Activated CD8-positive, alpha-beta T cell treated with anti-CD3 and anti-CD28 coated beads for 36 hours (primary cell): ENCODE measurements at regions not wholly inside any gene's neighbourhood (a gene's known extent, or its start where the extent isn't known, plus 50 kb on each side); places are given as distances from the start of the nearest gene placed in this dataset.

Experiments used
- ATAC-seq: fragments of 200-7000 bp; cut with Tn5 transposase; one replicate; pipeline ENCODE4 v1.10.0; 2021; ENCODE audit warnings: mild to moderate bottlenecking, moderate library complexity
- CTCF ChIA-PET: fragments of 350-600 bp; sonication (Branson Sonifier 250); formaldehyde crosslinking; loops from one replicate; lab custom pipeline; 2021; ENCODE audit warnings: antibody characterized with exemption; lab: Charles Lee
- POLR2A ChIA-PET: fragments of 350-600 bp; sonication (Branson Sonifier 250); formaldehyde crosslinking; loops from one replicate; lab custom pipeline; 2021; ENCODE audit warnings: antibody characterized with exemption; lab: Charles Lee
- DNase-seq: peaks from one replicate; pipeline ENCODE4 v3.0.0-alpha.2; 2020
- H3K27ac Mint-ChIP-seq: one replicate; pipeline ENCODE4 v1.8.0; 2021; ENCODE audit warnings: mild to moderate bottlenecking, mixed read lengths
- H3K27me3 Mint-ChIP-seq: one replicate; pipeline ENCODE4 v1.8.0; 2021; ENCODE audit warnings: mixed read lengths
- H3K36me3 Mint-ChIP-seq: one replicate; pipeline ENCODE4 v1.8.0; 2021; ENCODE audit warnings: low read depth, mixed read lengths
- H3K4me1 Mint-ChIP-seq: one replicate; pipeline ENCODE4 v1.8.0; 2021; ENCODE audit warnings: low read depth, mixed read lengths
- H3K4me3 Mint-ChIP-seq: one replicate; pipeline ENCODE4 v1.8.0; 2021; ENCODE audit warnings: mild to moderate bottlenecking, moderate library complexity, mixed read lengths
- H3K9me3 Mint-ChIP-seq: one replicate; pipeline ENCODE4 v1.8.0; 2021; ENCODE audit warnings: mixed read lengths
- intact Hi-C: fragments of 100-400 bp; cut with micrococcal nuclease; formaldehyde crosslinking; loops from one replicate; pipeline ENCODE4 v1.10.0; 2022
- TF ChIP-seq, protein P1 (sequence below): fragments of 200-600 bp; IDR thresholded peaks from one replicate; pipeline ENCODE4 v1.8.0; 2022; ENCODE audit warnings: antibody characterized with exemption, mild to moderate bottlenecking

- H3K27ac Mint-ChIP-seq: no peak overlapping the region
- intact Hi-C loops: no loop called here
- no peak overlapping the region for H3K4me3 Mint-ChIP-seq
- no peaks in the 10 kb centered on the region for H3K36me3 Mint-ChIP-seq
- ATAC-seq: no peak
- H3K27me3 Mint-ChIP-seq: no peaks in the 10 kb centered on the region
- H3K4me1 Mint-ChIP-seq: no peaks in the 10 kb centered on the region
- TF ChIP-seq, protein P1, sequence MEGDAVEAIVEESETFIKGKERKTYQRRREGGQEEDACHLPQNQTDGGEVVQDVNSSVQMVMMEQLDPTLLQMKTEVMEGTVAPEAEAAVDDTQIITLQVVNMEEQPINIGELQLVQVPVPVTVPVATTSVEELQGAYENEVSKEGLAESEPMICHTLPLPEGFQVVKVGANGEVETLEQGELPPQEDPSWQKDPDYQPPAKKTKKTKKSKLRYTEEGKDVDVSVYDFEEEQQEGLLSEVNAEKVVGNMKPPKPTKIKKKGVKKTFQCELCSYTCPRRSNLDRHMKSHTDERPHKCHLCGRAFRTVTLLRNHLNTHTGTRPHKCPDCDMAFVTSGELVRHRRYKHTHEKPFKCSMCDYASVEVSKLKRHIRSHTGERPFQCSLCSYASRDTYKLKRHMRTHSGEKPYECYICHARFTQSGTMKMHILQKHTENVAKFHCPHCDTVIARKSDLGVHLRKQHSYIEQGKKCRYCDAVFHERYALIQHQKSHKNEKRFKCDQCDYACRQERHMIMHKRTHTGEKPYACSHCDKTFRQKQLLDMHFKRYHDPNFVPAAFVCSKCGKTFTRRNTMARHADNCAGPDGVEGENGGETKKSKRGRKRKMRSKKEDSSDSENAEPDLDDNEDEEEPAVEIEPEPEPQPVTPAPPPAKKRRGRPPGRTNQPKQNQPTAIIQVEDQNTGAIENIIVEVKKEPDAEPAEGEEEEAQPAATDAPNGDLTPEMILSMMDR: no peak
- ChIA-PET POLR2A (no interaction called here), CTCF (no interaction called here)
- DNase-seq: no peak
- peaks cover 2% of the 10 kb centered on the region for H3K9me3 Mint-ChIP-seq
Measured at GRCh38 chr16:79337906-79338305, 262.6 kb downstream of the MAF start.

GRCh38 chr16:79336437-79337229 lies 263.9 kb downstream of the MAF start:
- H3K9me3 Mint-ChIP-seq: peaks cover 2% of the 10 kb centered on the region
- H3K4me1 Mint-ChIP-seq: no peaks in the 10 kb centered on the region
- TF ChIP-seq, protein P1: no peak
- intact Hi-C loops: no loop called here
- H3K27ac Mint-ChIP-seq: no peak overlapping the region
- no peaks in the 10 kb centered on the region for H3K36me3 Mint-ChIP-seq
- ATAC-seq (no peak), DNase-seq (no peak)
- H3K27me3 Mint-ChIP-seq: no peaks in the 10 kb centered on the region
- ChIA-PET POLR2A (no interaction called here), CTCF (interaction anchor here (1.5 kb wide), 1 partner anchor 8 kb away, joined by 3 read pairs; no protein-coding TSS in a partner anchor)
- H3K4me3 Mint-ChIP-seq: no peak overlapping the region

DNA sequence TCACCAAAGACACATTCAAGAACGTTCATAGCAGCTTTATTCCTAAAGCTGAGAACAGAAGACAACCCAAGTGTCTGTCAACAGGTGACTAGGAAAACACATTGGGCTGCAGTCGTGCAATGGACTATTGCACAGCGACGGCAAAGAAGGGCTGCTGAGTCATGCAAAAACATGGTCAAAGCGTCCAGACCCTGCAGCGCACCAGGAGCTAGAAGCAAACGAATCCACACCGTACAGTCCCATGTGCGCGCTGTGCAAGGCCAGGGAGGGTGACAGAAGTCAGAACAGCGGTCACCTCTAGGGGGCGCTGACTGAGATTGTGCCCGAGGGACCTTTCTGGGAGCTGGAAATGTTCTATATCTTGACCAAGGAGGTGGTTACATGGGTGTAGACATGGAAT lies 266.4 kb downstream of the MAF start:
- intact Hi-C loops: no loop called here
- Mint-ChIP-seq H3K9me3 (no peaks in the 10 kb centered on the region), H3K27me3 (peaks cover 1% of the 10 kb centered on the region), H3K4me3 (no peak overlapping the region), H3K36me3 (no peaks in the 10 kb centered on the region), H3K4me1 (no peaks in the 10 kb centered on the region), H3K27ac (no peak overlapping the region)
- POLR2A ChIA-PET: interaction anchor here (0.7 kb wide), 1 partner anchor 228 kb away, joined by 3 read pairs; no protein-coding TSS in a partner anchor
- TF ChIP-seq, protein P1: peak; percentile 39
- DNase-seq (peak; percentile 43), ATAC-seq (no peak)
- CTCF ChIA-PET: interaction anchor here (0.6 to 1.5 kb wide), 7 partner anchors 9 to 29 kb away, joined by 3 to 5 read pairs (median 3); no protein-coding TSS in a partner anchor

- ATAC-seq (no peak), DNase-seq (no peak)
- TF ChIP-seq, protein P1: no peak
- Mint-ChIP-seq H3K4me3 (no peak overlapping the region), H3K36me3 (no peaks in the 10 kb centered on the region), H3K4me1 (peaks cover 7% of the 10 kb centered on the region), H3K27ac (no peak overlapping the region), H3K27me3 (peaks cover 14% of the 10 kb centered on the region), H3K9me3 (no peaks in the 10 kb centered on the region)
- POLR2A ChIA-PET: no interaction called here
- CTCF ChIA-PET: interaction anchor here (0.7 to 1.4 kb wide), 2 partner anchors 15 to 57 kb away, joined by 3 to 5 read pairs; no protein-coding TSS in a partner anchor
- intact Hi-C loops: no loop called here
Measured at GRCh38 chr16:79331066-79331465, 269.5 kb downstream of the MAF start.

GRCh38 chr16:79329967-79330366 lies 270.6 kb downstream of the MAF start:
- H3K4me1 Mint-ChIP-seq: peaks cover 10% of the 10 kb centered on the region
- intact Hi-C loops: no loop called here
- POLR2A ChIA-PET: no interaction called here
- H3K27ac Mint-ChIP-seq: no peak overlapping the region
- H3K36me3 Mint-ChIP-seq: no peaks in the 10 kb centered on the region
- ATAC-seq (no peak), DNase-seq (no peak)
- H3K9me3 Mint-ChIP-seq: no peaks in the 10 kb centered on the region
- peaks cover 21% of the 10 kb centered on the region for H3K27me3 Mint-ChIP-seq
- no peak overlapping the region for H3K4me3 Mint-ChIP-seq
- CTCF ChIA-PET: interaction anchor here (1.4 kb wide), 1 partner anchor 14 kb away, joined by 5 read pairs; no protein-coding TSS in a partner anchor
- TF ChIP-seq, protein P1: no peak
